ENCODE measurements at regions not wholly inside any gene's neighbourhood (a gene's known extent, or its start where the extent isn't known, plus 50 kb on each side); places are given as distances from the start of the nearest gene placed in this dataset.

DNA sequence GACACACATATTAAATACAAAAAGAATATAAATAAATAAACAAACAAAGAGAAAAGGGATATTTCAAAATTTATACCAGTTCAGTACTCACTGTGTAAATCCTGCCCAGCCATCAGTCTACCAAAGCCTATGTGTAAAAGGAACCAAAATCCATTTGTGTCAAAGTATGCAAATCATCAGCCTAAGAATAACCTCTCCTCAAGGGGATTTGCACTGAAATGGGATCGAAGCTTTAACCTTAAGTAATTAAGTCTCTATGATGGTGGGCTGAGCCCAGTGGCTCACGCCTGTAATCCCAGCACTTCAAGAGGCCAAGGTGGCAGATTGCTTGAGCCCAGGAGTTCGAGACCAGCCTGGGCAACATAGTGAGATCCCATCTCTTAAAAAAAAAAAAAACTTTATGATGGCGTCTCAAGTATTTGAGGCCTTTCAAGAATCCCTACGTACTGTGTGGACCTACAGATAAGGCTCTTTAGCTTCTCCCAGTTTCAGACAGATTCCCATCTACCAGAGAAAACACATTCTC, 57.8 kb upstream of the METAP2 start:
- no peak for DNase-seq
- Mint-ChIP-seq H3K27me3 (no peaks in the 10 kb centered on the region), H3K4me1 (no peaks in the 10 kb centered on the region), H3K4me3 (no peak overlapping the region), H3K36me3 (ENCODE audit: low read depth) (no peaks in the 10 kb centered on the region), H3K27ac (no peak overlapping the region), H3K9me3 (no peaks in the 10 kb centered on the region)
- ChIA-PET CTCF (interaction anchor here (0.8 to 0.9 kb wide), 2 partner anchors 12 to 19 kb away, joined by 3 to 5 read pairs; no protein-coding TSS in a partner anchor), POLR2A (no interaction called here)

- H3K4me1 Mint-ChIP-seq: no peaks in the 10 kb centered on the region
- H3K27me3 Mint-ChIP-seq: no peaks in the 10 kb centered on the region
- no peaks in the 10 kb centered on the region for H3K9me3 Mint-ChIP-seq
- H3K4me3 Mint-ChIP-seq: no peak overlapping the region
- no peak for DNase-seq
- no peaks in the 10 kb centered on the region for H3K36me3 Mint-ChIP-seq (ENCODE audit: low read depth)
- CTCF ChIA-PET: interaction anchor here (0.6 to 0.9 kb wide), 3 partner anchors 11 to 94 kb away, joined by 3 read pairs; no protein-coding TSS in a partner anchor
- POLR2A ChIA-PET: no interaction called here
- H3K27ac Mint-ChIP-seq: no peak overlapping the region
Observed at GRCh38 chr12:95417372-95417771, 56.6 kb upstream of the METAP2 start.

DNA sequence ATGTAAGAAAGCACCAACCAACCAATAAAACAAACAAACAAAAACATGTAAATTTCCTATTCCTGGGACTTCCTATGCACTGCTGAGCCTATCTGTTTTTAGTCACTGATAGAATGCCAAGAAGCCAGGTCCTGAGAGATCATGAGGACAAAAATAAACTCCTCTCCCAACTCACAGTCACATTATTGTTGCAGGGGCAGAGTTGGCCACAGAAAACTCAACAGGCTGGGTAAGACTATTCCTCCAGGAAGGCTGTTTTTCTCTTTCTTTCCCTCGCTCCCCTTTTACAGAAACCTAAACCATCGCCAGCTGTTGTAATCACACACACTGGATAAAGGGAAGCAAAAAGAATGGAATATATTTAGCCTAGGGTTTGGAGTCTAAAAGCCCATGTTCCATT, 55.8 kb upstream of the METAP2 start:
- Mint-ChIP-seq H3K4me1 (no peaks in the 10 kb centered on the region), H3K36me3 (ENCODE audit: low read depth) (no peaks in the 10 kb centered on the region), H3K9me3 (no peaks in the 10 kb centered on the region), H3K27me3 (no peaks in the 10 kb centered on the region), H3K27ac (no peak overlapping the region), H3K4me3 (no peak overlapping the region)
- DNase-seq: no peak
- ChIA-PET POLR2A (no interaction called here), CTCF (no interaction called here)
